ES-I3 (cell line): ENCODE measurements at regions not wholly inside any gene's neighbourhood (a gene's known extent, or its start where the extent isn't known, plus 50 kb on each side); places are given as distances from the start of the nearest gene placed in this dataset.

Source experiments
- H3K36me3 ChIP-seq: 2 replicates; pipeline ENCODE4 v1.6.1; 2013; ENCODE audit warnings: mild to moderate bottlenecking, low read length, control low read depth, moderate library complexity; ENCODE audit not compliant: insufficient read depth
- H3K4me1 ChIP-seq: 2 replicates; pipeline ENCODE4 v1.6.1; 2013; ENCODE audit warnings: mild to moderate bottlenecking, control low read depth, low read length; ENCODE audit not compliant: insufficient read depth
- H3K9ac ChIP-seq: 2 replicates; pipeline ENCODE4 v1.6.1; 2013; ENCODE audit warnings: low read depth, mild to moderate bottlenecking, low read length, moderate library complexity
- H3K9me3 ChIP-seq: 2 replicates; pipeline ENCODE4 v1.6.1; 2013; ENCODE audit warnings: mild to moderate bottlenecking, low read length, moderate library complexity; ENCODE audit not compliant: control insufficient read depth, insufficient read depth

- H3K9ac ChIP-seq = no peak overlapping the region
- no peaks in the 10 kb centered on the region for H3K36me3 ChIP-seq
- peaks cover 8% of the 10 kb centered on the region for H3K4me1 ChIP-seq
- no peaks in the 10 kb centered on the region for H3K9me3 ChIP-seq
These were observed 213.8 kb upstream of the RPL38 start for GRCh38 chr17:73989671-73990070.

GRCh38 chr17:73990290-73990689 lies 213.2 kb upstream of the RPL38 start:
- Histone ChIP-seq H3K36me3 (no peaks in the 10 kb centered on the region), H3K9me3 (no peaks in the 10 kb centered on the region), H3K9ac (no peak overlapping the region), H3K4me1 (peaks cover 8% of the 10 kb centered on the region; the same call in 1 of the 2 replicates)

- peaks cover 8% of the 10 kb centered on the region; the same call in 1 of the 2 replicates for H3K4me1 ChIP-seq
- no peaks in the 10 kb centered on the region for H3K36me3 ChIP-seq
- no peaks in the 10 kb centered on the region for H3K9me3 ChIP-seq
- no peak overlapping the region for H3K9ac ChIP-seq
These were observed 212.2 kb upstream of the RPL38 start for GRCh38 chr17:73991260-73991659.

- Histone ChIP-seq H3K4me1 (peaks cover 8% of the 10 kb centered on the region; the same call in 1 of the 2 replicates), H3K36me3 (no peaks in the 10 kb centered on the region), H3K9ac (no peak overlapping the region), H3K9me3 (no peaks in the 10 kb centered on the region)
These were observed 208.5 kb upstream of the RPL38 start for GRCh38 chr17:73994946-73995345.

GRCh38 chr17:73997059-73997458 lies 206.4 kb upstream of the RPL38 start:
- H3K9ac ChIP-seq = no peak overlapping the region
- no peaks in the 10 kb centered on the region for H3K36me3 ChIP-seq
- H3K9me3 ChIP-seq = no peaks in the 10 kb centered on the region
- no peaks in the 10 kb centered on the region for H3K4me1 ChIP-seq

GRCh38 chr17:73998249-73998648 lies 205.2 kb upstream of the RPL38 start:
- Histone ChIP-seq H3K36me3 (no peaks in the 10 kb centered on the region), H3K9ac (no peak overlapping the region), H3K4me1 (no peaks in the 10 kb centered on the region), H3K9me3 (no peaks in the 10 kb centered on the region)

- no peaks in the 10 kb centered on the region for H3K9me3 ChIP-seq
- no peaks in the 10 kb centered on the region for H3K36me3 ChIP-seq
- H3K4me1 ChIP-seq = no peaks in the 10 kb centered on the region
- no peak overlapping the region for H3K9ac ChIP-seq
These were observed 204.5 kb upstream of the RPL38 start for GRCh38 chr17:73998653-73999645.

- Histone ChIP-seq H3K9me3 (no peaks in the 10 kb centered on the region), H3K9ac (no peak overlapping the region), H3K4me1 (no peaks in the 10 kb centered on the region), H3K36me3 (no peaks in the 10 kb centered on the region)
These were observed 202.3 kb upstream of the RPL38 start for GRCh38 chr17:74001145-74001544.

- Histone ChIP-seq H3K36me3 (no peaks in the 10 kb centered on the region), H3K9ac (no peak overlapping the region), H3K4me1 (no peaks in the 10 kb centered on the region), H3K9me3 (no peaks in the 10 kb centered on the region)
These were observed 201.2 kb upstream of the RPL38 start for GRCh38 chr17:74002241-74002640.

GRCh38 chr17:74004056-74004455 lies 199.4 kb upstream of the RPL38 start:
- no peaks in the 10 kb centered on the region for H3K9me3 ChIP-seq
- H3K4me1 ChIP-seq = peaks cover 4% of the 10 kb centered on the region; the same call in 1 of the 2 replicates
- no peak overlapping the region for H3K9ac ChIP-seq
- no peaks in the 10 kb centered on the region for H3K36me3 ChIP-seq

- no peak overlapping the region for H3K9ac ChIP-seq
- peaks cover 7% of the 10 kb centered on the region; the same call in 1 of the 2 replicates for H3K4me1 ChIP-seq
- H3K9me3 ChIP-seq = no peaks in the 10 kb centered on the region
- no peaks in the 10 kb centered on the region for H3K36me3 ChIP-seq
These were observed 197.7 kb upstream of the RPL38 start for GRCh38 chr17:74005790-74006189.

- Histone ChIP-seq H3K9ac (no peak overlapping the region), H3K4me1 (peaks cover 7% of the 10 kb centered on the region; the same call in 1 of the 2 replicates), H3K36me3 (no peaks in the 10 kb centered on the region), H3K9me3 (no peaks in the 10 kb centered on the region)
These were observed 197.1 kb upstream of the RPL38 start for GRCh38 chr17:74006371-74006770.

GRCh38 chr17:74008196-74008595 lies 195.3 kb upstream of the RPL38 start:
- no peak overlapping the region for H3K9ac ChIP-seq
- H3K36me3 ChIP-seq = no peaks in the 10 kb centered on the region

GRCh38 chr17:74009056-74009625 lies 194.3 kb upstream of the RPL38 start:
- peaks cover 7% of the 10 kb centered on the region; the same call in 1 of the 2 replicates for H3K4me1 ChIP-seq
- no peaks in the 10 kb centered on the region for H3K36me3 ChIP-seq
- H3K9me3 ChIP-seq = no peaks in the 10 kb centered on the region
- H3K9ac ChIP-seq = no peak overlapping the region

More at GRCh38 chr17:74008196-74008595, 195.3 kb upstream of the RPL38 start:
- Histone ChIP-seq H3K9me3 (no peaks in the 10 kb centered on the region), H3K4me1 (peaks cover 7% of the 10 kb centered on the region; the same call in 1 of the 2 replicates)

- peaks cover 7% of the 10 kb centered on the region; the same call in 1 of the 2 replicates for H3K4me1 ChIP-seq
- no peak overlapping the region for H3K9ac ChIP-seq
- no peaks in the 10 kb centered on the region for H3K36me3 ChIP-seq
- H3K9me3 ChIP-seq = no peaks in the 10 kb centered on the region
These were observed 192.6 kb upstream of the RPL38 start for GRCh38 chr17:74010903-74011302.
